K562 (cell line): ENCODE measurements at regions not wholly inside any gene's neighbourhood (a gene's known extent, or its start where the extent isn't known, plus 50 kb on each side); places are given as distances from the start of the nearest gene placed in this dataset.

ENCODE experiments used
- AFF1 ChIP-seq, 2 experiments: fragments of 450-650 bp; IDR thresholded peaks; 2 replicates each; pipeline ENCODE4 v1.6.1; 2018; ENCODE audit warnings: mild to moderate bottlenecking in 2 of 2, low read depth in 1 of 2; ENCODE audit not compliant: partially characterized antibody in 2 of 2
- ATF6 ChIP-seq: sonication (generic); formaldehyde crosslinking; IDR thresholded peaks from 2 replicates; pipeline ENCODE4 v1.4.0; 2020; ENCODE audit warnings: mild to moderate bottlenecking, missing genetic modification reagents
- EZH2 ChIP-seq: IDR thresholded peaks from 2 replicates; pipeline ENCODE4 v1.6.1; 2012; ENCODE audit warnings: low read depth, mild to moderate bottlenecking, inconsistent platforms, low read length, borderline replicate concordance
- KDM2B ChIP-seq: fragments of 250-450 bp; sonication (Bioruptor Pico); IDR thresholded peaks from 2 replicates; pipeline ENCODE4 v1.8.0; 2021; ENCODE audit warnings: mild to moderate bottlenecking, moderate library complexity
- TSHZ1 ChIP-seq: fragments of 250-450 bp; sonication (Bioruptor Pico); IDR thresholded peaks from 2 replicates; pipeline ENCODE4 v1.4.0; 2020; ENCODE audit warnings: mild to moderate bottlenecking, moderate library complexity
- ZNF253 ChIP-seq: fragments of 250-450 bp; sonication (Bioruptor Pico); conservative IDR thresholded peaks from 2 replicates; pipeline ENCODE4 v1.6.1; 2021; ENCODE audit warnings: mild to moderate bottlenecking
- ZNF431 ChIP-seq: sonication (generic); formaldehyde crosslinking; IDR thresholded peaks from 2 replicates; pipeline ENCODE4 v1.8.0; 2022; ENCODE audit warnings: mild to moderate bottlenecking, missing genetic modification reagents

- no peak for TF ChIP-seq TSHZ1
- TF ChIP-seq ZNF253: no peak
- no peak for TF ChIP-seq KDM2B (CRISPR knock-in tag)
- no peak for TF ChIP-seq EZH2
- TF ChIP-seq ZNF431 (CRISPR knock-in tag): no peak
- TF ChIP-seq ATF6 (CRISPR knock-in tag): no peak
- TF ChIP-seq AFF1 (IDR thresholded peaks at IDR 0.05; ENCODE audit: low read depth in 1 of 2, partially characterized antibody in 2 of 2): no peak
- TF ChIP-seq, all 486 proteins: peak for 0
Observed at GRCh38 chr18:29007986-29008654, 831.2 kb upstream of the CDH2 start (continued).
